HG03432 (cell line): ENCODE measurements at regions not wholly inside any gene's neighbourhood (a gene's known extent, or its start where the extent isn't known, plus 50 kb on each side); places are given as distances from the start of the nearest gene placed in this dataset.

Source experiments
- ATAC-seq: cut with Tn5 transposase; IDR thresholded peaks from one replicate; pipeline ENCODE4 v1.9.1; 2021; ENCODE audit warnings: mild to moderate bottlenecking, moderate library complexity; ENCODE audit not compliant: unreplicated experiment

DNA sequence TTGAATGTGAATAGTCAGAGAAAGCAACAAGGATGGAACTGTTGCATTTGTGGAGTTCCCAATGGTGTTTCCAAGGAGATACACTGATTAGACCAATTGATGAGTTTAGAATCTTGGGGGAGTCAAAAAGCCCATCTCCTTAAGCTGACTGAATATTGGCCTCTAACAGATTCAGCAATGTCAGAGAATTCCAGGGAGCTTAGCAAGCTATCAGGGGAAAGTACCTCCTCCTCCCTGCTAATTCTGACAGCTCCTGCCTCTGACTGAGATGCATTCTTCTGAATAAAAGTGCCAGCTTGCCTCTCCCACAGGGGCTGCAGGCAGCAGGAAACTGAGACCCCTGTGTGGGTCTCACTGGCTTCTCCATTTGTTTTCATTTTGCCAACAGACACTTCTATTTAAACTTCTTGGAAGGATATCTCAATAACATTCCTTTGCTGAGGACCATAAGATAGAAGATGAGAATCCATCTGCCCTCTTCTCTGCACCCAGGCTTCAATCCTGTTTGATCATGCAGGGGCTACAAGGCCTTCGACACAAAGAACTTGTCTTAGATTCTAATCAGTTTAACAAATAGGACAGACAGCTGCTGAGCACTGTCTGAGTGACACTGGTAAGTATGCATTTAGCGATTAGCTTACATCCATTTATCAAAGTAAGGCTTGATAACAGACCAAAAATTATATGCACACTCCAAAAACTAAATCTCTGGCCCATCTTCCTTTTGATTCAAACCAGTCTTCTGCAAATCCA is 1080.8 kb downstream of the TUSC7 start:
- ATAC-seq = no peak

DNA sequence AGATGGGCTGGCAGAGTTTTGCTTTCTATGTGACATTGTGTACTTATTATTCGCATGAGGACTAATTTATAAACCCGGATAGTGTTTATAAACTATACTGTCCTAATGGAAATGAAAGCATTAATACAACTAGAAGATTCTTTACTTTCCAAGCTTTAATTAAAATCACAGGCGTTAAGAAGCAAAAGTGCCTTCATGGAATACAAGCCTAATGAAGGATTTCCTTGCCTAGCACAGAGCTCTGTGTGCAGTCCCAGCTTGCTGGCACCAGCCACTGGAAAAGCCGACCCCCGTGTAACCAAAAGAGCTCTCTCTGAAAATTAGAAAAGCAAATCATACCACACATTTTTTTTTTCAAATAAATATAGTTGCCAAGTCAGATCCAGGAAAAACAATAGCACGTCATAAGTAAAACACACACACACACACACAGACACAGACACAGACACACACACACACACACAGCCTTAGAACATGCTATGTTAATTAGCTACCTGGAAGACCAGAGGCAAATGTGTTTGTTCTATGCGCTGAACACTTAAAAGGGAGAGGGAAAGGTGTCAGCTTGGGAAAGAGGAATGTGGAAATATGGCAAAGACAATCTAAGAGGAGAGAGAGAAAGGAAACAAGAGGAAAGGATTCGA is 1084.2 kb downstream of the TUSC7 start:
- ATAC-seq = no peak

DNA sequence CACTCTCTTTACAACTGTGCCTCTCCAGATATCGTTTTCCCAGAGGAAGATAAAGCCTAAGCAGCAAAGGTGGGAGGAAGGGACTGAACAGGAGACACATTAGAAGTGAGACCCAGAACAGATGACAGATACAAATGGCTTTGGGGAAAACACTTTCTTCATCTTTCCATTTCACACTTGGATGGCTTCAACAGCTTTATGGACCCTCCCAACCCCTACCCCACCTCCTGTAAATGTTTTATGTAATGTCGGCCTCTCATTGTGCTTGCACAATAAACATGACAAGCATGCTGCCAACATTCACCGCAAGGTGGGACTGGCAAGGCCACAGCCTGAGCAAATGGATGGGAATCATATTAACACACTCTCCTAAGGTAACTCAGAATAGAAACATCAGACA is 1088.6 kb downstream of the TUSC7 start:
- no peak for ATAC-seq

DNA sequence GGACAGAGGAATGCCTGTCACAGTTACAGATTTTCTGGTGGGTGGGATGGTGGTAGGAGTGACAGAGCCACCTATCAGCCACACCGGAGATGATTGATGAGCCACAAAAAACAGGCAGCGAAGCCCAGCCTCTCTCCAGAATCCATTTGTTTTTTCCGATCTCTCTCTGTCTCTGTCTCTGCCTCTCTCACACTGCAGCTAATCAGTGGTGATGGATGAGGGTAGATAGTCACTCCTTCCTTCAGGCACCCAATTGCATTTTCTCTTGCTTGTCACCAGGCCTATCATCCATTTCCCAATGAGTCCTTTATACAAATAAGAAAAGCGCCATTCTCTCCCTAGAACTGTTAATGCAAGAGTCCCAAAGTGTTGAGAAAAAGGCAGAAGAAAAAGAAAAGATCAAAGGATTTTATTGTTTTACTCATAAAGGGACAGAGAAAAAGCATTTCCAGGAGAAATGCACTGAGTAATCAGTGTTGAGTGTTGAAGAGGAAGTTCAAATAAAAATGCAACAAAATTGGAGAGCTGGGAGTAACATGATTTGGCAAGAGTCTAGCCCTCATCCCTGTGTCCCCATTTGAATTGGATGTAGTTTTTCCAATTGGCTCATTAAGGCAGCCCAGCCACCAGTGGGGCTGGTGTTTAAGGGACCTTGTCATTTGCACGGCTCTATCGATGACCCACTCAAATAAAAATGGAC is 1089.3 kb downstream of the TUSC7 start:
- no peak for ATAC-seq

DNA sequence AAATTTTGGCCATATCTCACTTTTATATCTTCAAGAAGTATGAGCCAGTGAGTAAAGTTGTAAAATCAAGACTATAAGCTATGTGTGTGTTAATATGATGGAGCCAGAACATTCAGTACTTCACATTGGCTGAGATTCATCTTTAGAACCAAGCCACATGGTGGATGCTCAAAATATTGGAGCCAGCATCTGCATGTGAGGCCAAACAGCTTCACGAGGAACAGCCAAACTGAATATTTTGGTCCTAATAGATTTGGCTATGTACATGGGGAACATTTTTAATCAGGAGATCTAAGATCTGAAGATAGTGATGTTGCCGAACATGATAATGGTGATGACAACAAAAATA is 1089.8 kb downstream of the TUSC7 start:
- ATAC-seq = no peak

DNA sequence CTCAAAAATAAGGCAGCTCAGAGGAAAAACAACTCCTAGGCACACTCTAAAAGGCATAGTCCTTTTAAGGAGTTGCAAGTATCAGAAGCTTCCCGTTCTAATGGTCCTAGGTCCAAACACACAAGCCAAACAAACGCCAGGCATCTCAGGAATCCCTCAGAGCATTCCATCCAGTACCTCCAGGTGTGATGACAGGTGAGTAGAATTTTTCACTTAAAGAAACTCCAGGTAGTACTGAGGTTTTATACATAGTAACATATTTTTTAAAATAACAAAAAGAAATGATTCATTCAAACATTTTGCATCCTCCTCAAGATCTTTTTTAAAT is 1092.3 kb downstream of the TUSC7 start:
- ATAC-seq = no peak

DNA sequence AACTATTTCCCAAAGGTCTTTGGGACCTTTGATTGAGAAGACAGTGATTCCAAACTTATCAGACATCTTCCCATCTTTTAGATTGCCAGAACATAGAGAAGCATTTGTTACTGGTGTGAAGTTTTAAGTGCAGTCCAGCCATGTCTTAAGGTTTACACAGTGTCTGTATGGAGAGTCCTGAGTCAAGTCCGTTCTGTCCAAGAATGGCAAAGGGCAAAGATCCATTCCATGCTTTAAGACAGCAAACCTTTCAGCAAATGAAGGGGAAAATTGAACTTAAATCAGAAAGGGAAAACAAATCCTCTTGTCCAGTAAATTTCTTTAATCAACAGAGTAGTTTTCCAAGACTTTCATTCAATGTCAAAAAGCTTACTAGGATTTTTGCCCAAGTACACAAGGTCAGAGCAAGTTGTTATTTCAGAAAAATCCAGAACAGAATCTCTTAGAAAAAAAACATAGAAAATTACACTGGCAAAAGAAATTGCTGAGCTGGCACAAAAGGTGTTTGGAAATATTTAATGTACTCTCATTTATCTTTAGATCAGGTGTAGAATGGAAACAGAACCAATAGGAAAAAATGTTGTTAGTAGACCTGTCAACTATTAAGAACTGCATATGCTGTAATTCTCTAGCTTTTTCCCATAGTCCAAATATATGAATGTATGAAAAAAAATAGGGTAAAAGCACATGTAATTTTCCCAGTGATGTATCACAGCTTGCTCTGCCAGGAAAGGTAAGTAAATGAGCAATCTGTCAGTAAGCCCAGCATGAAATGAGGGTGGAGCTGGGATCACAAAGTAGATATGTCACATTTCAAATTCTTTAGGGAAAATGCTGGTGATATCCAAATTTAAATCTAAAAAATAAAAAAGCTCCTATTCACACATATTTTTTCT is 1099.9 kb downstream of the TUSC7 start:
- ATAC-seq = no peak

DNA sequence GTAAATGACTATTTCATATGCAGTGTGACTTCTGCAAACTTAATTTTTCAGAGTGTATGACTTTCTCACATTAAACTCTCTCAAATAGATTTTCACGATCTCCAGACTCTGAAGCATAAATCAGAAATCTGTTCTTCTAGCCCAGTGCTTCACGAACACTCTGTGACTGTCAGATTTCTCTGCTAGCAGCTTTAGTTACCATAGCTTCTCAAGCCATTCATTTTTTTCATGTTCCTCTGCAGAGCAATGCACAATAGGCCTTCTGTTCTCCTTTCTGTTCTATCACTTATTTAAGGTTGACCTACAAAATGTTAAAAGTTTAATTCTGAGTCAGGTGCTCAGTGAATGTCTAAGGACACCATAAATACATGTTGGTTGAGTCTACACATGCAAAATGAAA is 1102.2 kb downstream of the TUSC7 start:
- ATAC-seq = no peak

DNA sequence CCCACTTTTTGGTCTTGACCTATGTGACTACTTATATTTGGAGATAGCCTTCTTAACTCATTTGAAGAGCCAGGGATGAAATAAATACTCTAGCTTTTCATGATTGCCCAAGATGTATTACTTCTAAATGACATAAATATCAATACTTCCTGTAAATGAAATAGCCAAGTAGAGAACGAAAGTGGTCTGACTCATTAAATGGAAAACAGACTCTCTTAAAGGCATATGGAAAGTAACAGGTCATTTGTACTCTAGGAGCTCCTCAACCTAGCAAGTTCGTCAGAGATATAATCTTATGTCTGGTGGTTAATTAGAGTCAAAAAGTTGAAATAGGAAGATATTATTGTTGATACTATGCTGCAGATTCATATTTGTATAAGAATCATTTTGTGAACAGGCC is 1105.4 kb downstream of the TUSC7 start:
- ATAC-seq = no peak

DNA sequence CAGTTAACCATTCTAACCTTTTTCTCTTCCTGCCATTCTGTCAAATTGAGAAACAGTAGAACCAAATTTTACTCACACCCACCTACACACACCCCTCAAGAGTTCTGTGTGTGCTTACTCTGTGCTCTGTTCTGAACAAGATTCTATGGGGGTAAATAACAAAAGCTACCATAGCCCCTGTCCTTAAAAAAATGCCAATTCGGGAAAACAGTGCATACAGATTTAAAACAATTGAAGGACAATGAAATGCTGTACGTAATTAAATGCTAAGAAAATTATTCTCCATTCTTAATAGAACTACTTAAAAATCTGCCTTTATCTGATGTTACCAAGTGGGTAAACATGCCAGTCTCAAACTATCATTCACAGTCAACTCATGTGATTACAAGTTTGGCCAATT is 1107.5 kb downstream of the TUSC7 start:
- ATAC-seq = no peak

DNA sequence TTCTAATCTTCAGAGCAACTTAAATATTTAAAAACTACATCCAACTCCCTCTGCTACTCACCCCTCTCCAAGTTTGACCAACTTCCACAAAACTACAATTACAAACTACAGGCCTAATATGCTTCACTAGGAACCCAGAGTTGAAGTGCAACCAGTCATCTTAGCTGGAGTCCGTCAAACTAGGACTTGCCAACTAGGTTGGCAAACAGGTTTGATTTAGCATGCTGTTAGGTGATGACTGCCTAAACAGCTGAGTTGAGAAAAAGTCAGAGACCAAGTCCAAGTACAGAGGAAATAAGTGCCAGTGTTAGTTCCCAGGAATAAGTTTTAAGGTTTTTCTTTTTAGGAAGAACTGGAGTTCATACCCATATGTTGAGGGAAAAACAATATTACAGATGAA is 1109.0 kb downstream of the TUSC7 start:
- no peak for ATAC-seq

DNA sequence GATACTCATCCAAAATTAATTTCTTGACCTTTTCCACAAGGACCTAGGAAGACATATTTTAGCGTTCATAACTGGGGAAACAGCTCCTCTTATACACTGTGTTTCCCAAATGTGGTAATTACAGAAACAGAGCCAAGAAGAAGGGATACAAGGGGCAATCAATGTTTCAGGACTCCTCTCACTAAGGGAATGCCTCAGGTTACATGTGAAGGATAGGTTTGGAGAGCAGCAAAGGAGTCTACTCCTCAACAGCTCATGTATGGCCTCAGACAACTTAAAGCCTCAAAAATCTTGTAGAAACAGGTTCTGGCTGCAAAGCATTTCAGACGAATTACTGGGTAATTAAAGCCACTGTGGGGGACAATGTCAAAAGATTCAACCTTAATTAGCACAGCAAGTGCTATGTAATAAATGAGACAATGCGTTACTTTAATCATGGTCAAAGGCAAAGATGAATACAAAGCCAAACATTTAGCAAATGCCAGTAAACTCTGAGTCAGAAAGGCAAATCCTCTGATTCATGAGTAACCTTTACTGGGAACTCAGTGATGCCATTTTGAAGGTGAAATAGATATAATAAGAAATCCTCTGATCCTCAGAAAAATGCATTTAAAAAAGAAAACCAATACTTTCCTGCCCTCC is 1111.2 kb downstream of the TUSC7 start:
- no peak for ATAC-seq

DNA sequence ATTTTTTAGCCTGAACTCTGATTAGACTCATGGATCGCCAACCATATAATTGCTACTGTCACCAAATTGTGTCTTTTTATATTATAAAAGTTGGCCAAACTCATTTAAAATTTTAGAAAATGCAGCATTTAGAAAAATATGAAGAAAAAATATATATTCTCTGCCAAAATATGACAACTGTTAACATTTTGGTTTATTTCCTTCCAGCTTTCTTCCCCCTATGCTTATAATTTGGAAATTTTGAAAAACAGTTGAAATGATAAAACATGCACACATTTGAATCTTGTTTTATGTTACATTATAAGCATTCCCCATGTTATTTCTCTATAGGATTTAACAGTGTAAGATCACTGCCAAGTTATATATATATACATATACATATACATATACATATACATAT is 1112.8 kb downstream of the TUSC7 start:
- no peak for ATAC-seq

DNA sequence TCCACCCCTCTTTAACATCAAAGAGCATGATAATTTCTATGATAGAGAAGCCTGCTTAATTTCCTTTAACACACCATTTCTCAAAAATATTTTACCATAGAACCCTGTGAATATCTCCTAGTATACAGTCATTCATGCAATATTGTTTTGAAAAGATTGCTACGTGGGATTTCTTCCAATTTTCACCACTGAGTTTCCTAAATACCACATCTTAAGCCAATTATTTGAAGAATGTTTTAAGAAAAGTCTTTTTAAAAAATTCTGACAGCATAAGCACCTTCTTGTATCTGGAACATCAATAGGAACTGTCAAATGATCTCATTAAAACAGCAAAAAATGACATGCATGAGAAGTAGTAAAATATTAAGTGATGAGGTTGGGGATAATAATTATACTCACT is 1126.7 kb downstream of the TUSC7 start:
- ATAC-seq = no peak

DNA sequence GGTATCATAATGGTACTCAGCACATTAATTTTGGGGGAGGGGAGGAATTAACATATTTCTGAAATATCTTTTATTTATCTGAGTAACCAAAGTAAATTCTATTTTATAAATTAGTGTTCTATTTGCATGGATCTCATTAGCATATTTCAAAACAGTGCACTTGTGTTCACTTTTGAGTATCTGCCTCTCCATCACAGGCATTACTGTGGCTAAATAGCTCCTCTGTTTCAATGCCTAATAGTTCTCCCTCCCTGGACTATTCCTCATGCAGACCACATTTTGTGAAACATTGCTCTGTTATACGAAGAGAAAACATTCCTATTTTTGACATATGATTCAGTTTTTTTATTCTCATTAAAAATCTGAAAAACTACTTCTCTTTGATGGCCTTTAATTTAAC is 1127.8 kb downstream of the TUSC7 start:
- no peak for ATAC-seq

DNA sequence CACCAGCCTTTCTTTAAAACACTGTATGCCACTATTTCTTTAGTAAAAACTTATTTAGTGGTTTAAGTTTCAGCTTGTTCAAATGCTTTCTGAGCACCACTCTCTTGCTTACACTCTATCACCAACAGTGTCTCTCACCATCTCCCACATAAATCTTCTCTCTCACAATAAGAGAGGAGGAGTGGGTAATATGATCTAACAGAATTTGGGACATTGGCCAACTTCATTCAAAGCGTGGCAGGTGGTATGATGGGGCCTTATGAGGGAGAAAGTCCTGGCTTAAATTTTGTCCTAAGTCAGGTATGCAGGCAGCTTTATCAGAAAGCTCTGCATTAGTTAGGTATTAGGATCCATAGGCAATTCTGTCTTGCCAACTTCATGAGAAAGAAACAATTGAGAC is 1132.5 kb downstream of the TUSC7 start:
- ATAC-seq = no peak

DNA sequence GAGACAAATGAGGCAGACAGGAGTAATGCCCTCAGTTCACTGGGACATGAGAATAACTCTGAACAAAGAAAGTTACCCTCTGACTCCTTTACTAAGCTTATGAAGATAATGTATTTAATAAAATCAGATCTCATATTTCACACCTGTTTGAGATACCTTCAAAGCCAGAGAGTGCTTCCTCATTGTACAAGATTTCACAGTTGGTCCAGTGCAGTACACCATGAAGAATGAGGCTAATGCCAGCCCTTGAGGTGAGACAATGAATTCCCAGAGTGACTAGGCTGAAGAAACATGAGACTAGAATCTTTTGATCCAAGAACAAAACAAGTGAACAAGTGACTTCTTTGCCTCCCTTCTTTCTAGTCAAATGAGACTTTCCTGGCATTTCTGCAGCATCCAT is 1133.8 kb downstream of the TUSC7 start:
- ATAC-seq = no peak

DNA sequence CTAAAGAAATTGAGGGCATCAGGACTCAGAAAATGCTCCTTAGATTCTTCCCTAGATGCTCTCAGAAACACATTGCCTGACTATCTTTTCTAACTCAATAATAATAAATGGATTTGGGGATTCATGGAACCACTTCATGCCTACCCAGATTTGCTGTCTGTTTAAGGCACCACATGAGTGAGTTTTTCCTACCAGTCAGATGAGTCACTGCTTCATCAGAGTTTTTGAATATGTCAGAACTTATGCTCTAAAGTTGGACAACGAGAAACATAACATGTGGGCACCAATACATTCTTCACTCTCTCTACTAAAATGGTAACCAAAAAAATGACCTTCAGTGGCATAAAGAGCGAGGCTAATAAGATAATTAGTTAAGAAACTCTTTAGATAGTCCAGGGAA is 1135.1 kb downstream of the TUSC7 start:
- no peak for ATAC-seq

DNA sequence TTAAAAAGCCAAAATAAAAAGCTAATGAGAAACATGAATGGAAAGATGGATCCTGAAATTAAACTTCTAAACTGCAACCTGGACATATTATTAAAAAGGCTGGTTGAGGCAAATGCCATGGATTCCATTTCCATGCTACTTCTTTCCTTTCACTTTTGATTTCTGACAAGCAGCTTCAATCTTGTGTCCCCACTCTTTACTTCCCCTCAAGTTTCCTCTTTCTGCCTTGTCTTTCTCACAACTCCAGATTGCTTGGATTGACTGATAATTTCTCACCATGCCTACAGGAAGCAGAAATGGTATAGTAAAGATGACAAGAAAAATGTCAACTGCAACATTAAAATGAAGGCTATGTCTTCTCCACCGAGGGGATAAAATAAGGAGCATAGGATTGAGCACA is 1136.7 kb downstream of the TUSC7 start:
- ATAC-seq = no peak

DNA sequence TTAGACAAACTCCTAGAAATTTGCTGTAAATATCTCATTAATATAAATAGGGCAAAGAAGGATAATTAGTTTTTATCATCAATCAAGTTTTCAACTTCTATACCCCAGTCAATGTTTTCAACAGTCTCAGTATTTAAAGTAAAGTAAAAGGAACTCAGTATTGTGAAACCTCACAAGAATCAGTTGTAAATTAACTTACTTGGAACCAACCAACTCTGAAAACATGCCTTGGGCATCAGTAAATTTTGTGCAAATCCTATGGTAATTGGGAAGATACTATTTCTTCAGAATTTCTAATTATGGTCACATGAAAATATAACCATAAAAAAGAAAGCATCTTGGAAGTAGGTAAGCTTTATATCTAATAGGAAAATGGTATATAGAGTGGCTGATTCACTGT is 1139.0 kb downstream of the TUSC7 start:
- ATAC-seq = no peak
